GM13977 (cell line): ENCODE measurements at regions not wholly inside any gene's neighbourhood (a gene's known extent, or its start where the extent isn't known, plus 50 kb on each side); places are given as distances from the start of the nearest gene placed in this dataset.
"Not testable (repeated sequence)": the region's sequence is repeated elsewhere in the genome, so short reads cannot be mapped to it uniquely, and the experiment has no call there.

ENCODE experiments used
- DNase-seq: peaks from one replicate; pipeline ENCODE4 v3.0.0; 2012; ENCODE audit warnings: low spot score
- in situ Hi-C: fragments of 300-500 bp; cut with MboI; formaldehyde crosslinking; loops from one replicate; pipeline ENCODE4 v1.12.0; 2022; ENCODE audit warnings: low sequenced_read_pairs, low pct_unique_long_range_greater_than_20kb, mixed read lengths, inconsistent platforms; ENCODE audit not compliant: unreplicated experiment
- TF ChIP-seq, protein P1 (sequence below): IDR thresholded peaks from 2 replicates; pipeline ENCODE4 v1.5.1; 2012; ENCODE audit warnings: mild to moderate bottlenecking, control low read depth; ENCODE audit not compliant: insufficient read depth; ENCODE audit errors: extremely low read depth, missing control alignments

DNA sequence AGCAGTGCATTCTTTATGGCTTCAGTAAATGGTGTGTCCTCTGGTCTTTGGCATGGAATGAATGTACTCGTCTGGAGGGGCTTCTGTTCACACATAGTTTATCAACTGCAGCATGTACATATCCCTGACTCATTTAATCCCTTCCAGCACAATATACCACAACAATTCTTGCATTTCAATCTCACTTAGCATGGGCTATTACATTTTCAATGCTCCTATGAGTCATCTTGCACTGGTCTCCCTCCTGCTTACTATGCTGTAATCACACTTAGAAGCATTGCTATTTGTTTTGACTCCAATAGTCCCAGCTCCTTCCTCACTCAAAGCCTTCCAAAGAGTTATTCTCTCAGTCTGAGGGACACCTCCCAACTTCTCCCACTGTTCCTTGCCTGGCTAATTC, 180.9 kb upstream of the NUDT10 start:
- in situ Hi-C loops: no loop called here
- TF ChIP-seq, protein P1, sequence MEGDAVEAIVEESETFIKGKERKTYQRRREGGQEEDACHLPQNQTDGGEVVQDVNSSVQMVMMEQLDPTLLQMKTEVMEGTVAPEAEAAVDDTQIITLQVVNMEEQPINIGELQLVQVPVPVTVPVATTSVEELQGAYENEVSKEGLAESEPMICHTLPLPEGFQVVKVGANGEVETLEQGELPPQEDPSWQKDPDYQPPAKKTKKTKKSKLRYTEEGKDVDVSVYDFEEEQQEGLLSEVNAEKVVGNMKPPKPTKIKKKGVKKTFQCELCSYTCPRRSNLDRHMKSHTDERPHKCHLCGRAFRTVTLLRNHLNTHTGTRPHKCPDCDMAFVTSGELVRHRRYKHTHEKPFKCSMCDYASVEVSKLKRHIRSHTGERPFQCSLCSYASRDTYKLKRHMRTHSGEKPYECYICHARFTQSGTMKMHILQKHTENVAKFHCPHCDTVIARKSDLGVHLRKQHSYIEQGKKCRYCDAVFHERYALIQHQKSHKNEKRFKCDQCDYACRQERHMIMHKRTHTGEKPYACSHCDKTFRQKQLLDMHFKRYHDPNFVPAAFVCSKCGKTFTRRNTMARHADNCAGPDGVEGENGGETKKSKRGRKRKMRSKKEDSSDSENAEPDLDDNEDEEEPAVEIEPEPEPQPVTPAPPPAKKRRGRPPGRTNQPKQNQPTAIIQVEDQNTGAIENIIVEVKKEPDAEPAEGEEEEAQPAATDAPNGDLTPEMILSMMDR: no peak
- no peak for DNase-seq

DNA sequence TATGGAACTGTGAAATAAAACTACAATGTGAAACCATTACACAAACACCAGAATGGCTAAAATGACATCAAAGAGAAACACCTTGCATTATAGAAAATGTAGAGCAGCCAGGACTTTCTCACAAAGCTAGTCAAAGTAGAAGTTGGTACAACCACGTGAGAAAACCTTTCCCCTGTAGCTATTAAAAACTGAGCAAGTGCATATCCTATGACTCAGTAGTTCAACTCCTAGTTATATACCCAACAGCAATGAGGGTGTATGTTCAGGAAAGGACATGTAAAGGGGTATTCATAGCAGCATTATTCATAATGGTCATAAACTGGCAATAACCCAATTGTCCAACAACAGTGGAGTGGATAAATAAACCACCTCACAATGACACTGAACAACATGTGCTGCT, 177.5 kb upstream of the NUDT10 start:
- DNase-seq: no peak
- TF ChIP-seq, protein P1: no peak
- in situ Hi-C loops: no loop called here

DNA sequence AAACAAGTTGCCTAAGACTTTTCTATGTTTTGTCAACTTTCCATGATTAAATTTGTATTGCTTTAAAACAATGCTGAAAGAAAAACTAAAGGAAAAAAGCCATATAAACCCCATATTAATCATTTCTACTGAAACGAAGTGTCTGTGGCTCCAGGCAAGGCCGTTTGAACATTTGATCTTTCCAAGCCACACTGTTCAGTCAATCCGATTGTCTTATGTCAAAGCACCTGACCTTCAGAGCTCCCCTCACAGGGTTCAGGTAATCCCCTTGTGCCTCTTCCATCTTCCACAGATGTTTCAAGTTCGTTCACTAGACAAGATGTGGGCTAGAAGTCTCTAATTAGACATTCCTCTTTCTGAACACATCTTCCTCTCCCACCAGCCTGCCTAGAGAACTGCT, 177.1 kb upstream of the NUDT10 start:
- TF ChIP-seq, protein P1: no peak
- DNase-seq: no peak
- in situ Hi-C loops: no loop called here

DNA sequence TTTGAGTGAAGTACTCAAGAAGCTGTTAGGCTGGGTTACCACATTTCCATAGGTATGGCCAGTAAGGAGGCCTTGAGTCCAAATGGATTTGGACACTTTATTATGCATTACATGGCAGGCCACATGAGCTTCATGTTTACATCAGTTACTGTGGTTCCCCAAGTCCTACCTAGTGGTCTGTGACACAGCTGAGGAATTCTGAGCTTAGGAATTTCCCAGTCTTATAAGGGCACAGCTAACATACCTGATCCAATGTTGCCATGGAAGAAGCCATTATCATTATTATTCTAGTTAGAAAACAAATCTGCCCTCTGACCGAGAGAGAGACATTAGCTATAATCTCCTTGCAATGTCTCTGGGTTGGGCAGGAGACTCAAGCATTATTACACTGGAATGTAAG, 174.4 kb upstream of the NUDT10 start:
- TF ChIP-seq, protein P1: no peak
- no peak for DNase-seq
- in situ Hi-C loops: no loop called here

DNA sequence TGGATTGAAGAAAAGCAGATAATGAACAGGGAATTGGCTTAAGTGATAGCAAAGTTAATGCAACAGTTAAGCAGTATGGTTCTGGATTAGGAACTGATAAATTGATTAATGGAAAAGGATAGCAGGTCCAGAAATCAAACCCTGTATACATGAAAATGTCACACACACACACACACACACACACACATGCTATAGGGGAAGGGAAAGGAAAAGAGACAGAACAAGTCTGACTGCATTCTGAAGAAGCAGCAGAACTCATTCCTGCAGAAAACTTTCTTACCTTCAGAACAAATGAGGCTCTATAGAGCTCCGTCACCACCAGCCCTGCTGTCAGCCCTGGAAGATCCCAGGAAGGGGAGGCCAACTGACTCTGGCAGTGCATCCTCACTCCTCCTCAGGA, 173.2 kb upstream of the NUDT10 start:
- in situ Hi-C loops, DNase-seq: not testable (repeated sequence)

DNA sequence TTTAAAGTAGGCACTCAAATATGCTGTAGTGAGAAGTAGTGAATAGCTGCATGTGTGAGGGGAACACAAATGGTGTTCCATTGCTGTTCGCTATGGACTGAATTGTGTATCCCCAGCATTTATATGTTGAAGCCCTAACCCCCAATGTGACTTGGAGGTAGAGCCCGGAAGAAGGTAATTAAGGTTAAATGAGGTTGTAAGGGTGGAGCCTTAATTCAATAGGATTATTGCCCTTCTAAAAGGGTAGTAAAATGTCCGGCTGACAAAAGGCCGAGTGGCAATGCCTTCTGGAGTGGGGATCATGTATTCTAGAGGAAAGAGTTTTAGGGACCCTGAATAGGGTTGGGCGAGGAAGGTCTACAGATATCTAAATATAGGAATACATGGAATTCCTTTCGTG, 168.9 kb upstream of the NUDT10 start:
- no peak for DNase-seq
- TF ChIP-seq, protein P1: no peak
- in situ Hi-C loops: no loop called here

DNA sequence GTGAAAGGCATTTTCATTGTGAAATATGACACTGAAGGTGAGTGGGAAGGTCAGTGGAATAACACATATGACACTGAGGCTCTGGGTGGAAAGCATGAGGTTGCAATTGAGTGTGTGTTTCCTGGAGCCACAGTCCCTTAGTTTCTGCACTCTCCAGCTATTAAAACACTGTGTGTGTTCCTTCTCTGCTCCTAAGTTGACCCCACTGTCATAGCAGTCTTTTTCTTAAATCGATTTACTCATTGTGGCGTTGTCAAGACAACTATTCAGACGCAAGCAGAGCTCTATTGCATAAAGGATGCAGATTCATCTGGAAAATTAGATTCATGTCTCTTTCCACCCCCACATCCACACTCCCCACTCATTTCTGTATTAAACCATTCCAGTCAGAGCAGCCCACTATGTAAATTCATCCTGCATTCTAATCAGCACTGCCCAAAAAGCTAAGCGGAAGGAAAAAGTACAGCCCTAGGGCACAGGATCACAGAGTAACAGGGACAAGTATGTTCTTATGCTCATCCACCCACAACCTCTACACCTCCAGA, 154.2 kb upstream of the NUDT10 start:
- DNase-seq, in situ Hi-C loops: not testable (repeated sequence)

DNA sequence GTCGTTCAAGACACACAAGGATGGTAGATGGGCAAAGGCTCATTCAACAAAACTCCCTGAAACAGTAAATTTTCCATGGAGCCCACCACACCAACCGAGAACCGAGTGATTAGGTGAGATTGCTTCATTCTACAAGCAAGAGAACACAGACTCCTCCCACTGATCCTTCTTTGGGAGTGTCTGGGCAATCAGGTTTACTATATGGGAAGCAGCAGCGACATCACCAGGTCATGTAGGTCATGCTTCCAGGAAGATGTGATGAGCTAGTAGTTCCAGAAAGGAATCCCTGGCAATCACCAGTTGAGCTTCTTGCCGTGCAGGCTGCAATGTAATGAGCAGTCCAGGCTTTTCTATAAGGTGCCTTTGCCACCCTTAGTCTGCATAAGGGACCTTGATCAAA, 152.8 kb upstream of the NUDT10 start:
- in situ Hi-C loops, DNase-seq: not testable (repeated sequence)
